Panc1 (cell line): ENCODE measurements at regions not wholly inside any gene's neighbourhood (a gene's known extent, or its start where the extent isn't known, plus 50 kb on each side); places are given as distances from the start of the nearest gene placed in this dataset.

ENCODE experiments used
- ATAC-seq: fragments of 200-7000 bp; cut with Tn5 transposase; 2 replicates; pipeline ENCODE4 v1.9.1; 2020; ENCODE audit warnings: mild to moderate bottlenecking, moderate library complexity
- BruUV-seq: library from RNA; stranded (reverse); fragments of 400-500 nt; replicated peaks from 2 replicates; lab custom pipeline; 2021; lab: Mats Ljungman, UMichigan
- CTCF ChIA-PET: fragments of 300-600 bp; sonication (Branson Sonifier 250); formaldehyde crosslinking; loops from one replicate; lab custom pipeline; 2022; ENCODE audit warnings: antibody characterized with exemption; lab: Charles Lee
- POLR2A ChIA-PET: fragments of 300-600 bp; sonication (Branson Sonifier 250); formaldehyde crosslinking; loops from one replicate; lab custom pipeline; 2022; ENCODE audit warnings: antibody characterized with exemption; lab: Charles Lee
- DNase-seq: peaks from one replicate; pipeline ENCODE4 v3.0.0-alpha.2; 2010; ENCODE audit warnings: low read depth, low spot score
- H3K27ac ChIP-seq: 2 replicates; pipeline ENCODE4 v1.5.1; 2011; ENCODE audit warnings: mild to moderate bottlenecking, low read length, inconsistent platforms
- H3K27me3 ChIP-seq: fragments of 200-500 bp; sonication (Bioruptor generic); 2 replicates; pipeline ENCODE4 v1.6.0; 2014; ENCODE audit warnings: low read length, inconsistent platforms; ENCODE audit not compliant: control insufficient read depth, insufficient read depth
- H3K36me3 ChIP-seq: fragments of 200-500 bp; sonication (Bioruptor generic); 2 replicates; pipeline ENCODE4 v1.5.1; 2014; ENCODE audit warnings: inconsistent platforms, mild to moderate bottlenecking, low read length, moderate library complexity; ENCODE audit not compliant: control insufficient read depth, insufficient read depth
- H3K4me1 ChIP-seq: 2 replicates; pipeline ENCODE4 v1.5.1; 2011; ENCODE audit warnings: inconsistent platforms, mild to moderate bottlenecking, low read length, moderate library complexity; ENCODE audit not compliant: control insufficient read depth, insufficient read depth
- H3K4me3 ChIP-seq, 2 experiments: 2 replicates each; pipeline ENCODE4 v1.5.1; 2011 to 2012; ENCODE audit warnings: low read depth in 2 of 2, low read length in 2 of 2, mild to moderate bottlenecking in 2 of 2, inconsistent platforms in 1 of 2, moderate library complexity in 1 of 2
- H3K9me3 ChIP-seq: fragments of 200-500 bp; sonication (Bioruptor generic); 2 replicates; pipeline ENCODE4 v1.5.1; 2014; ENCODE audit warnings: low read depth, mild to moderate bottlenecking, inconsistent platforms, low read length, moderate library complexity; ENCODE audit not compliant: control insufficient read depth, insufficient read depth
- CTCF ChIP-seq: fragments of 450-650 bp; IDR thresholded peaks from 2 replicates; pipeline ENCODE4 v1.5.1; 2017; ENCODE audit warnings: mild to moderate bottlenecking
- POLR2AphosphoS5 ChIP-seq: IDR thresholded peaks from 2 replicates; pipeline ENCODE4 v1.6.1; 2012; ENCODE audit warnings: mild to moderate bottlenecking, low read depth, low read length, moderate library complexity
- REST ChIP-seq, 2 experiments: IDR thresholded peaks; 2 replicates each; pipeline ENCODE4 v1.6.1; 2011 to 2012; ENCODE audit warnings: low read depth in 2 of 2, control low read depth in 1 of 2, low read length in 1 of 2, mild to moderate bottlenecking in 1 of 2, moderate library complexity in 1 of 2; ENCODE audit not compliant: insufficient read depth in 1 of 2
- SIN3A ChIP-seq: IDR thresholded peaks from 2 replicates; pipeline ENCODE4 v1.6.1; 2012; ENCODE audit warnings: low read depth, mild to moderate bottlenecking, low read length, moderate library complexity, borderline replicate concordance; ENCODE audit not compliant: insufficient read depth
- TCF7L2 ChIP-seq: IDR thresholded peaks from 2 replicates; pipeline ENCODE4 v1.6.1; 2011; ENCODE audit warnings: mild to moderate bottlenecking, low read depth, low read length, inconsistent platforms
- in situ Hi-C: cut with HindIII; loops from 2 replicates; pipeline ENCODE4 v1.10.0; 2016; ENCODE audit warnings: low sequenced_read_pairs, low pct_unique_long_range_greater_than_20kb
- intact Hi-C: fragments of 100-400 bp; cut with micrococcal nuclease; formaldehyde crosslinking; loops from one replicate; pipeline ENCODE4 v1.10.0; 2022; ENCODE audit not compliant: unreplicated experiment

GRCh38 chr14:97894552-97894951 is 1097.4 kb downstream of the VRK1 start:
- H3K9me3 ChIP-seq = no peaks in the 10 kb centered on the region
- no peak overlapping the region for H3K4me3 ChIP-seq
- H3K27ac ChIP-seq = no peak overlapping the region
- H3K4me1 ChIP-seq = no peaks in the 10 kb centered on the region
- H3K36me3 ChIP-seq = no peaks in the 10 kb centered on the region
- intact Hi-C loops (no loop called here), in situ Hi-C loops (no loop called here)
- TF ChIP-seq TCF7L2 = no peak
- TF ChIP-seq POLR2AphosphoS5 = no peak
- no peak for TF ChIP-seq CTCF
- no peak for TF ChIP-seq SIN3A
- TF ChIP-seq REST (IDR thresholded peaks at IDR 0.05; ENCODE audit: insufficient read depth in 1 of 2, low read depth in 2 of 2, low read length in 1 of 2) = no peak
- no peaks in the 10 kb centered on the region for H3K27me3 ChIP-seq
- POLR2A ChIA-PET = no interaction called here
- DNase-seq = no peak
- CTCF ChIA-PET = no interaction called here
- no TSS peak for BruUV-seq
- no peak for ATAC-seq

GRCh38 chr14:97900196-97900854 is 1103.1 kb downstream of the VRK1 start:
- Histone ChIP-seq H3K27me3 (no peaks in the 10 kb centered on the region), H3K27ac (no peak overlapping the region), H3K4me1 (no peaks in the 10 kb centered on the region), H3K4me3 (no peak overlapping the region), H3K36me3 (no peaks in the 10 kb centered on the region), H3K9me3 (no peaks in the 10 kb centered on the region)
- BruUV-seq = no TSS peak
- ATAC-seq = no peak
- in situ Hi-C loops = no loop called here
- no peak for DNase-seq
- intact Hi-C loops = no loop called here
- ChIA-PET POLR2A (no interaction called here), CTCF (no interaction called here)
- TF ChIP-seq POLR2AphosphoS5 (no peak), TCF7L2 (no peak)

GRCh38 chr14:97902630-97903029 is 1105.4 kb downstream of the VRK1 start:
- no peaks in the 10 kb centered on the region for H3K9me3 ChIP-seq
- intact Hi-C loops = no loop called here
- in situ Hi-C loops = no loop called here
- H3K27ac ChIP-seq = no peak overlapping the region
- DNase-seq = no peak
- TF ChIP-seq SIN3A (no peak), CTCF (no peak), REST (IDR thresholded peaks at IDR 0.05; ENCODE audit: insufficient read depth in 1 of 2, low read depth in 2 of 2, low read length in 1 of 2) (no peak), POLR2AphosphoS5 (no peak), TCF7L2 (no peak)
- no peaks in the 10 kb centered on the region for H3K4me1 ChIP-seq
- BruUV-seq = no TSS peak
- H3K27me3 ChIP-seq = no peaks in the 10 kb centered on the region
- CTCF ChIA-PET = no interaction called here
- ATAC-seq = no peak
- H3K36me3 ChIP-seq = no peaks in the 10 kb centered on the region
- POLR2A ChIA-PET = no interaction called here
- no peak overlapping the region for H3K4me3 ChIP-seq
